ENCODE measurements at regions not wholly inside any gene's neighbourhood (a gene's known extent, or its start where the extent isn't known, plus 50 kb on each side); places are given as distances from the start of the nearest gene placed in this dataset.

GRCh38 chr1:24987424-24987823, 57.3 kb upstream of the RUNX3 start:
- no peak overlapping the region for H2BK12ac ChIP-seq (ENCODE audit: insufficient read length, low read depth, low read length)
- H3K27me3 Mint-ChIP-seq (ENCODE audit: low read depth) = peaks cover 9% of the 10 kb centered on the region
- no peak overlapping the region for H2AFZ ChIP-seq (ENCODE audit: low read length)
- no peak overlapping the region for H4K91ac ChIP-seq (ENCODE audit: insufficient read length, low read depth, low read length)
- H3K18ac ChIP-seq (ENCODE audit: insufficient read length, low read depth, low read length) = no peak overlapping the region
- no peaks in the 10 kb centered on the region for H3K9me3 ChIP-seq (ENCODE audit: control insufficient read depth, low read depth, low read length)
- H3K23me2 ChIP-seq (ENCODE audit: insufficient read length, low read depth, low read length, poor library complexity, severe bottlenecking) = no peaks in the 10 kb centered on the region
- H3K4ac ChIP-seq (ENCODE audit: low read depth, low read length) = no peak overlapping the region
- H4K8ac ChIP-seq (replicated peaks; ENCODE audit: insufficient read length, low read depth, low read length) = no peak overlapping the region
- peaks cover 18 to 29% of the 10 kb centered on the region in 2 experiments for H3K4me1 Mint-ChIP-seq
- no peak overlapping the region for H3K56ac ChIP-seq (ENCODE audit: insufficient read length, low read depth, low read length)
- TF ChIP-seq, protein P1, sequence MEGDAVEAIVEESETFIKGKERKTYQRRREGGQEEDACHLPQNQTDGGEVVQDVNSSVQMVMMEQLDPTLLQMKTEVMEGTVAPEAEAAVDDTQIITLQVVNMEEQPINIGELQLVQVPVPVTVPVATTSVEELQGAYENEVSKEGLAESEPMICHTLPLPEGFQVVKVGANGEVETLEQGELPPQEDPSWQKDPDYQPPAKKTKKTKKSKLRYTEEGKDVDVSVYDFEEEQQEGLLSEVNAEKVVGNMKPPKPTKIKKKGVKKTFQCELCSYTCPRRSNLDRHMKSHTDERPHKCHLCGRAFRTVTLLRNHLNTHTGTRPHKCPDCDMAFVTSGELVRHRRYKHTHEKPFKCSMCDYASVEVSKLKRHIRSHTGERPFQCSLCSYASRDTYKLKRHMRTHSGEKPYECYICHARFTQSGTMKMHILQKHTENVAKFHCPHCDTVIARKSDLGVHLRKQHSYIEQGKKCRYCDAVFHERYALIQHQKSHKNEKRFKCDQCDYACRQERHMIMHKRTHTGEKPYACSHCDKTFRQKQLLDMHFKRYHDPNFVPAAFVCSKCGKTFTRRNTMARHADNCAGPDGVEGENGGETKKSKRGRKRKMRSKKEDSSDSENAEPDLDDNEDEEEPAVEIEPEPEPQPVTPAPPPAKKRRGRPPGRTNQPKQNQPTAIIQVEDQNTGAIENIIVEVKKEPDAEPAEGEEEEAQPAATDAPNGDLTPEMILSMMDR (conservative IDR thresholded peaks at IDR 0.05) = no peak
- DNase-seq = no peak
- no CpG with 5 or more reads among the region's 11 CpGs for WGBS (ENCODE audit: extremely low coverage, insufficient read length, low lambda C conversion rate)
- no peak overlapping the region for H3K27ac ChIP-seq (ENCODE audit: insufficient read length, low read depth, low read length)
- no peaks in the 10 kb centered on the region for H3K27me3 ChIP-seq (ENCODE audit: insufficient read depth, low read length)
- H2BK5ac ChIP-seq (ENCODE audit: insufficient read length, low read length) = no peak overlapping the region
- H3K79me2 ChIP-seq (ENCODE audit: insufficient read depth, low read length) = no peaks in the 10 kb centered on the region
- no peak overlapping the region for H3K4me3 Mint-ChIP-seq
- no peaks in the 10 kb centered on the region; a peak in 1 of 5 replicates for H3K9me3 Mint-ChIP-seq
- no peak overlapping the region for H3T11ph ChIP-seq (ENCODE audit: low read length)
- H3K27ac Mint-ChIP-seq = no peak overlapping the region
- H4K5ac ChIP-seq (ENCODE audit: insufficient read length, low read depth, low read length) = no peak overlapping the region
- no peaks in the 10 kb centered on the region for H3K36me3 Mint-ChIP-seq (ENCODE audit: insufficient read depth in 1 of 3, low read depth in 3 of 3)
- no peak overlapping the region for H2AK5ac ChIP-seq (ENCODE audit: insufficient read length, low read length)
- H3K79me1 ChIP-seq (ENCODE audit: insufficient read depth, low read depth, low read length, poor library complexity, severe bottlenecking) = no peaks in the 10 kb centered on the region
- H3K4me1 ChIP-seq (ENCODE audit: insufficient read depth, low read length) = no peaks in the 10 kb centered on the region
- no peak overlapping the region for H2BK15ac ChIP-seq (ENCODE audit: low read depth, low read length)
- no peak overlapping the region for H2BK120ac ChIP-seq (ENCODE audit: low read depth, low read length, poor library complexity, severe bottlenecking)
- no peak overlapping the region for H3K23ac ChIP-seq (ENCODE audit: insufficient read length, low read depth, low read length)
- H3K9ac ChIP-seq (ENCODE audit: extremely low read depth, insufficient read length, low read length) = no peak overlapping the region
- no peak overlapping the region for H3K14ac ChIP-seq (ENCODE audit: insufficient read depth, low read length)
- H2BK20ac ChIP-seq (ENCODE audit: low read depth, low read length, poor library complexity, severe bottlenecking) = no peak overlapping the region
- no peaks in the 10 kb centered on the region for H4K20me1 ChIP-seq (ENCODE audit: control insufficient read depth, insufficient read depth, insufficient read length)
- no peak overlapping the region for H3K4me2 ChIP-seq (ENCODE audit: insufficient read depth, insufficient read length, low read length)

Data from H9 (cell line).